Neutrophil (primary cell): ENCODE measurements at regions not wholly inside any gene's neighbourhood (a gene's known extent, or its start where the extent isn't known, plus 50 kb on each side); places are given as distances from the start of the nearest gene placed in this dataset.

ENCODE experiments used
- H3K27ac ChIP-seq: fragments of 200-600 bp; sonication (generic); 2 replicates; pipeline ENCODE4 v1.5.1; 2016; ENCODE audit warnings: mild to moderate bottlenecking, moderate library complexity
- H3K27me3 ChIP-seq: fragments of 200-600 bp; sonication (generic); 2 replicates; pipeline ENCODE4 v1.6.0; 2016; ENCODE audit warnings: mild to moderate bottlenecking
- H3K36me3 ChIP-seq: fragments of 200-600 bp; sonication (generic); 2 replicates; pipeline ENCODE4 v1.5.1; 2017
- H3K4me1 ChIP-seq, 2 experiments: fragments of 200-600 bp in 1 of 2; sonication (generic) in 1 of 2; 1 replicate in 1 of 2; 2 replicates in 1 of 2; pipeline versions ENCODE4 v1.5.1 to v1.6.1; 2013 to 2016; ENCODE audit warnings: low read depth in 1 of 2, low read length in 1 of 2, mild to moderate bottlenecking in 1 of 2, moderate library complexity in 1 of 2; ENCODE audit not compliant: control insufficient read depth in 1 of 2, insufficient read depth in 1 of 2
- H3K4me3 ChIP-seq, 2 experiments: fragments of 200-600 bp in 1 of 2; sonication (generic) in 1 of 2; 1 replicate in 1 of 2; 2 replicates in 1 of 2; pipeline ENCODE4 v1.5.1; 2013 to 2016; ENCODE audit warnings: low read depth in 1 of 2, low read length in 1 of 2, mild to moderate bottlenecking in 1 of 2, moderate library complexity in 1 of 2
- H3K9me3 ChIP-seq: fragments of 200-600 bp; sonication (generic); 2 replicates; pipeline ENCODE4 v1.5.1; 2016
- TF ChIP-seq, protein P1 (sequence below): fragments of 200-600 bp; sonication (generic); IDR thresholded peaks from 2 replicates; pipeline ENCODE4 v1.5.1; 2016; ENCODE audit warnings: antibody characterized with exemption

GRCh38 chr2:42864222-42864621, 71.8 kb upstream of the HAAO start:
- H3K4me3 ChIP-seq: no peak overlapping the region
- peaks cover 6% of the 10 kb centered on the region for H3K9me3 ChIP-seq
- no peak overlapping the region for H3K27ac ChIP-seq
- H3K4me1 ChIP-seq: peaks cover 15 to 25% of the 10 kb centered on the region in 2 experiments
- no peaks in the 10 kb centered on the region for H3K36me3 ChIP-seq
- TF ChIP-seq, protein P1, sequence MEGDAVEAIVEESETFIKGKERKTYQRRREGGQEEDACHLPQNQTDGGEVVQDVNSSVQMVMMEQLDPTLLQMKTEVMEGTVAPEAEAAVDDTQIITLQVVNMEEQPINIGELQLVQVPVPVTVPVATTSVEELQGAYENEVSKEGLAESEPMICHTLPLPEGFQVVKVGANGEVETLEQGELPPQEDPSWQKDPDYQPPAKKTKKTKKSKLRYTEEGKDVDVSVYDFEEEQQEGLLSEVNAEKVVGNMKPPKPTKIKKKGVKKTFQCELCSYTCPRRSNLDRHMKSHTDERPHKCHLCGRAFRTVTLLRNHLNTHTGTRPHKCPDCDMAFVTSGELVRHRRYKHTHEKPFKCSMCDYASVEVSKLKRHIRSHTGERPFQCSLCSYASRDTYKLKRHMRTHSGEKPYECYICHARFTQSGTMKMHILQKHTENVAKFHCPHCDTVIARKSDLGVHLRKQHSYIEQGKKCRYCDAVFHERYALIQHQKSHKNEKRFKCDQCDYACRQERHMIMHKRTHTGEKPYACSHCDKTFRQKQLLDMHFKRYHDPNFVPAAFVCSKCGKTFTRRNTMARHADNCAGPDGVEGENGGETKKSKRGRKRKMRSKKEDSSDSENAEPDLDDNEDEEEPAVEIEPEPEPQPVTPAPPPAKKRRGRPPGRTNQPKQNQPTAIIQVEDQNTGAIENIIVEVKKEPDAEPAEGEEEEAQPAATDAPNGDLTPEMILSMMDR: no peak
- no peaks in the 10 kb centered on the region for H3K27me3 ChIP-seq

DNA sequence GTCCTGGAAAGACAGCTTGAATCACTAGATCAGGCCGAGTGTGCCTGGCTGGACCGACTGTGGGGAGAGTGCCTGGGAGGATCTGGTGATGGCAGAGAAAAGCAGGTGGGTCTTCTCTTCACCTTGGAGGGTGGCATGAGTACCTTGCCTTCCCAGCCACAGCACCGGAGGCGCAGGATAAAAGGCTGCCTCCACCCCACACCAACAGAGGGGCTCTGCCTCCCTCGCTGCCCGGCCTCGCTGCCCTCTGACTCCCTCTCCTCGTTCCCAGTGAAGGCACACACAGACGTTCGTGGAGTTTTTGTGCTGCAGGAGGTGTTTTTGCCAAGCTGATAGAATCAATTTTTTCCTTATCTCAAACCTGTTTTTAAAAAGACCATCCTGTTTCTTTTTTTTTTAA, 71.4 kb upstream of the HAAO start:
- Histone ChIP-seq H3K36me3 (no peaks in the 10 kb centered on the region), H3K27ac (no peak overlapping the region), H3K4me1 (peaks cover 15 to 25% of the 10 kb centered on the region in 2 experiments), H3K9me3 (peaks cover 3% of the 10 kb centered on the region), H3K4me3 (no peak overlapping the region), H3K27me3 (no peaks in the 10 kb centered on the region)
- TF ChIP-seq, protein P1: no peak

DNA sequence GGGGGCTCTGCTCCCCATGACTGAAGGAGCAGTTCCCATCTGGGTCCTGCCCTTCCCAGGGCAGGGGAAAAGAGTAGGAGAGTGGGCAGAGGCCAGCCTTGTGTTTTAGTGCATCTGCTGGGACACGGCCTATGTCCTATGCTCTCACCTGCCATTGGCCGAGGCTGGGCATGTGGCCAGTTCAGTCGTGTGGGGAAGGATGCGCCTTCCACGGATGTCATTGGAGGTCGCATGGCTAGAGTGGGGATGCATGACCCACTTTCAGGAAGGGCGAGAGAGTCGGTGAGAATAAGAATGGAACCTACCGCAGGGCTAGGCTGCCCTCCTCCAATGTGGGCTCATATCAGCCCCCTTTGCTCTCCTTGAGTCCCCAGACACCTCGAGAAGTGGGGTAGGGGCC, 70.9 kb upstream of the HAAO start:
- H3K4me1 ChIP-seq: peaks cover 15 to 25% of the 10 kb centered on the region in 2 experiments
- TF ChIP-seq, protein P1: no peak
- H3K4me3 ChIP-seq: no peak overlapping the region
- H3K36me3 ChIP-seq: no peaks in the 10 kb centered on the region
- H3K9me3 ChIP-seq: no peaks in the 10 kb centered on the region
- H3K27me3 ChIP-seq: no peaks in the 10 kb centered on the region
- H3K27ac ChIP-seq: no peak overlapping the region

- Histone ChIP-seq H3K27me3 (no peaks in the 10 kb centered on the region), H3K36me3 (no peaks in the 10 kb centered on the region), H3K9me3 (no peaks in the 10 kb centered on the region), H3K4me3 (no peak overlapping the region), H3K4me1 (peaks cover 15 to 25% of the 10 kb centered on the region in 2 experiments), H3K27ac (no peak overlapping the region)
- TF ChIP-seq, protein P1: no peak
Observed at GRCh38 chr2:42862669-42863185, 70.3 kb upstream of the HAAO start.

GRCh38 chr2:42861321-42861720, 68.9 kb upstream of the HAAO start:
- H3K4me3 ChIP-seq: no peak overlapping the region
- no peaks in the 10 kb centered on the region for H3K27me3 ChIP-seq
- H3K4me1 ChIP-seq: peaks cover 15 to 25% of the 10 kb centered on the region in 2 experiments
- no peak overlapping the region for H3K27ac ChIP-seq
- H3K36me3 ChIP-seq: no peaks in the 10 kb centered on the region
- TF ChIP-seq, protein P1: no peak
- H3K9me3 ChIP-seq: no peaks in the 10 kb centered on the region
